ENCODE measurements at regions not wholly inside any gene's neighbourhood (a gene's known extent, or its start where the extent isn't known, plus 50 kb on each side); places are given as distances from the start of the nearest gene placed in this dataset.

DNA sequence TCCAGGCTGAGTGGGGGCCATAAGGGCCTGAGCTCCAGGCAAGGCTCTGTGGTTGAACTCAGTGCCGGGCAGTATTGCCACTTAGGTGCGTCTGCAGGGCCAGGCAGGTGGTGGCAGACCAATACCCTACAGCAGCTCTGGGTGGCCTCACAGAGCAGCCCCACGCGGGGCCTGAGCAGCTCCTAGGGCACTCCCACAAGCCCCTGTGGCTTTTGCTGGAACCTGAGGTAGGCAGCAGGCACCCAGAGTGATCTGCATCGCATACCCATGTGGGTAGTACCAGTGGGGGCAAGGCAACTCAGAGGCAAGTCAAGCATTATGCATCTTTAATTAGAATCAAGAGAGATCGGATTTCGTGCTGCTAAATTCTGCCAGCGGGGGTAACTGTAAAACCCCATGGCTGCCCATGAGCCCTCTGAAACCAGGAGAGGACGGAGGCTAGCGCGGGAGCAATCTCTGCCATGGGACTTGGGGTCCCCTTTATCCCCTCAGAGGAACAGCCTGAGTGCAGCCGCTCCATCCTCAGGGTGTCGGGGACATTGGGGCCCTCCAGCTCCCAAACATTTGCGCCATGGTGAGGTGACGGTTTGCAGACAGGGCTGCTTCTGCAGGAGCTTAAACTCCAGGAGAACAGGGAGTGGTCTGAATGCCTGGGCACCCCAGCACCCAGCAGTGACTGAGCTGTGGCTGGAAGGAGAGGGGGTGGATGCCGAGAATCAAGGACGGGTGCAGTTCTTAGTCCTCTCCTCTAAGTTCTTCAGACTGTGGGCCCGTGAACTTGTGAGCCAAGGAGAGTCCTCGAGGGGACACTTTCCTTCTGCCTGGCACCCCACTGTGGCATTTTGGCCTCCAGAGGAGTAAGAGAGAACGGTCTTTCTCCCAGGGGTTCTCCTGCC lies 62.4 kb upstream of the PCSK6 start:
- BruUV-seq (replicated peaks), result no TSS peak
- Histone ChIP-seq H3K4me1 (ENCODE audit: insufficient read depth, low read length) (no peaks in the 10 kb centered on the region), H2AFZ (ENCODE audit: low read length) (no peak overlapping the region), H4K20me1 (ENCODE audit: low read length) (no peaks in the 10 kb centered on the region), H3K27me3 (ENCODE audit: low read length) (peaks cover 39% of the 10 kb centered on the region), H3K27ac (ENCODE audit: low read length) (no peak overlapping the region), H3K9ac (ENCODE audit: low read length) (no peak overlapping the region), H3K9me2 (replicated peaks; ENCODE audit: low read length) (no peaks in the 10 kb centered on the region), H3F3A (ENCODE audit: low read length, unreplicated experiment) (no peaks in the 10 kb centered on the region), H3K79me2 (ENCODE audit: low read length) (no peaks in the 10 kb centered on the region), H3K36me3 (ENCODE audit: low read depth, low read length) (no peaks in the 10 kb centered on the region), H3K4me3 (ENCODE audit: low read length) (no peak overlapping the region), H3K9me3 (ENCODE audit: low read length) (no peaks in the 10 kb centered on the region), H3K4me2 (ENCODE audit: low read length) (no peak overlapping the region)
- intact Hi-C loops (cut with micrococcal nuclease), result no loop called here
- ChIA-PET POLR2A (ENCODE audit: unreplicated experiment) (no interaction called here), CTCF (no interaction called here)
- no peak for TF ChIP-seq EZH2phosphoT487 (IDR thresholded peaks at IDR 0.05; ENCODE audit: borderline replicate concordance, low read length)
- TF ChIP-seq EZH2 (IDR thresholded peaks at IDR 0.05; ENCODE audit: low read length, unreplicated experiment), result no peak
- TF ChIP-seq, protein P1, sequence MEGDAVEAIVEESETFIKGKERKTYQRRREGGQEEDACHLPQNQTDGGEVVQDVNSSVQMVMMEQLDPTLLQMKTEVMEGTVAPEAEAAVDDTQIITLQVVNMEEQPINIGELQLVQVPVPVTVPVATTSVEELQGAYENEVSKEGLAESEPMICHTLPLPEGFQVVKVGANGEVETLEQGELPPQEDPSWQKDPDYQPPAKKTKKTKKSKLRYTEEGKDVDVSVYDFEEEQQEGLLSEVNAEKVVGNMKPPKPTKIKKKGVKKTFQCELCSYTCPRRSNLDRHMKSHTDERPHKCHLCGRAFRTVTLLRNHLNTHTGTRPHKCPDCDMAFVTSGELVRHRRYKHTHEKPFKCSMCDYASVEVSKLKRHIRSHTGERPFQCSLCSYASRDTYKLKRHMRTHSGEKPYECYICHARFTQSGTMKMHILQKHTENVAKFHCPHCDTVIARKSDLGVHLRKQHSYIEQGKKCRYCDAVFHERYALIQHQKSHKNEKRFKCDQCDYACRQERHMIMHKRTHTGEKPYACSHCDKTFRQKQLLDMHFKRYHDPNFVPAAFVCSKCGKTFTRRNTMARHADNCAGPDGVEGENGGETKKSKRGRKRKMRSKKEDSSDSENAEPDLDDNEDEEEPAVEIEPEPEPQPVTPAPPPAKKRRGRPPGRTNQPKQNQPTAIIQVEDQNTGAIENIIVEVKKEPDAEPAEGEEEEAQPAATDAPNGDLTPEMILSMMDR (conservative IDR thresholded peaks at IDR 0.05; ENCODE audit: low read depth, low read length), result no peak
- DNase-seq (no peak), ATAC-seq (no peak)

DNA sequence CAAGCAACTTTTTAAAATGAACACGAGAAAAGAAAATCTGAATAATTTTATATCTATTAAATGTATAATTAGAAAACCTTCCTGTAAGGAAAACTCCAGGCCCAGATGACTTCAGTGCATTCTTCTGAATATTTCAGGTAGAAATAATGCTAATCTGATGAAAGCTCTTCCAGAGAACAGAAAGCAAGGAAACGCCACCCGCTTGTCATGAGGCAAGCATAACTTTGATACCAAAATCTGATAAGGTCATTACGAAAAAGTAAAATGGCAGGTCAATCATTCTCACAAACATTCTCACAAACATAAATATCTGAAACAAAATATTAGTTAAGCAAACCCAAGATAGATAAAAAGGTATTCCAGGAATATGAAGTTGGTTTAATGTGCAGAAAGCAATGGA lies 60.6 kb upstream of the PCSK6 start:
- H2AFZ ChIP-seq (ENCODE audit: low read length), result no peak overlapping the region
- TF ChIP-seq, protein P1 (conservative IDR thresholded peaks at IDR 0.05; ENCODE audit: low read depth, low read length), result no peak
- TF ChIP-seq EZH2 (IDR thresholded peaks at IDR 0.05; ENCODE audit: low read length, unreplicated experiment) (no peak), EZH2phosphoT487 (IDR thresholded peaks at IDR 0.05; ENCODE audit: borderline replicate concordance, low read length) (no peak)
- no peak overlapping the region for H3K9ac ChIP-seq (ENCODE audit: low read length)
- H3K9me3 ChIP-seq (ENCODE audit: low read length), result no peaks in the 10 kb centered on the region
- no peaks in the 10 kb centered on the region for H3K36me3 ChIP-seq (ENCODE audit: low read depth, low read length)
- no peak overlapping the region for H3K4me3 ChIP-seq (ENCODE audit: low read length)
- no peaks in the 10 kb centered on the region for H3K9me2 ChIP-seq (replicated peaks; ENCODE audit: low read length)
- H3K27me3 ChIP-seq (ENCODE audit: low read length), result peaks cover 55% of the 10 kb centered on the region
- no TSS peak for BruUV-seq (replicated peaks)
- no peaks in the 10 kb centered on the region for H3K4me1 ChIP-seq (ENCODE audit: insufficient read depth, low read length)
- ChIA-PET CTCF (interaction anchor here (0.8 kb wide), 1 partner anchor 18 kb away, joined by 3 read pairs; no protein-coding TSS in a partner anchor), POLR2A (ENCODE audit: unreplicated experiment) (no interaction called here)
- ATAC-seq (no peak), DNase-seq (no peak)
- H3K79me2 ChIP-seq (ENCODE audit: low read length), result no peaks in the 10 kb centered on the region
- no peak overlapping the region for H3K4me2 ChIP-seq (ENCODE audit: low read length)
- intact Hi-C loops (cut with micrococcal nuclease), result no loop called here
- no peak overlapping the region for H3K27ac ChIP-seq (ENCODE audit: low read length)
- H3F3A ChIP-seq (ENCODE audit: low read length, unreplicated experiment), result no peaks in the 10 kb centered on the region
- H4K20me1 ChIP-seq (ENCODE audit: low read length), result no peaks in the 10 kb centered on the region

DNA sequence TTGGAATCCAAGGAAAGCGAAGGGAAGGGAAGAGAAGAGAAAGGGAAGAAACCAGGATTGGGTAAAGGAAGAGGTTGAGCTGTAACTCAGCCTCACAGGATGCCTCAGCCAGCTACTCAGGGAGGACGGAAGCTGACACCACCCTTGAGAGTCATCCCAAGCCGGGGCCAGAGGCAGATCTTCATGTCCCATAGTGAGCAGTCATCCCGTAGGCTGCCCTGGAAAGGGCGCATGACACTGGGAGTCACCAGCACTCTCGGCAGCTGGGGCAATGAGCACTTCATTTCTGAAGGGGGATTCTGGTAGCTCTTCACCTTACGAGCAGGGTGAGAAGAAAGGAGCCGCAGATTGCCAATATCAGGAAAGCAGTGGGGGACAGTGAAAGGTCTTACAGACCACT lies 60.1 kb upstream of the PCSK6 start:
- Histone ChIP-seq H3F3A (ENCODE audit: low read length, unreplicated experiment) (no peaks in the 10 kb centered on the region), H3K4me2 (ENCODE audit: low read length) (no peak overlapping the region), H3K9ac (ENCODE audit: low read length) (no peak overlapping the region), H4K20me1 (ENCODE audit: low read length) (no peaks in the 10 kb centered on the region), H3K4me3 (ENCODE audit: low read length) (no peak overlapping the region), H3K4me1 (ENCODE audit: insufficient read depth, low read length) (no peaks in the 10 kb centered on the region), H3K9me3 (ENCODE audit: low read length) (no peaks in the 10 kb centered on the region), H3K9me2 (replicated peaks; ENCODE audit: low read length) (no peaks in the 10 kb centered on the region), H3K79me2 (ENCODE audit: low read length) (no peaks in the 10 kb centered on the region), H3K27ac (ENCODE audit: low read length) (no peak overlapping the region), H3K36me3 (ENCODE audit: low read depth, low read length) (no peaks in the 10 kb centered on the region), H2AFZ (ENCODE audit: low read length) (no peak overlapping the region), H3K27me3 (ENCODE audit: low read length) (peaks cover 60% of the 10 kb centered on the region)
- intact Hi-C loops (cut with micrococcal nuclease), result no loop called here
- POLR2A ChIA-PET (ENCODE audit: unreplicated experiment), result no interaction called here
- no TSS peak for BruUV-seq (replicated peaks)
- DNase-seq (no peak), ATAC-seq (no peak)
- CTCF ChIA-PET, result interaction anchor here (0.8 kb wide), 1 partner anchor 18 kb away, joined by 3 read pairs; no protein-coding TSS in a partner anchor
- no peak for TF ChIP-seq EZH2 (IDR thresholded peaks at IDR 0.05; ENCODE audit: low read length, unreplicated experiment)
- TF ChIP-seq EZH2phosphoT487 (IDR thresholded peaks at IDR 0.05; ENCODE audit: borderline replicate concordance, low read length), result no peak
- TF ChIP-seq, protein P1 (conservative IDR thresholded peaks at IDR 0.05; ENCODE audit: low read depth, low read length), result no peak
